ENCODE measurements at regions not wholly inside any gene's neighbourhood (a gene's known extent, or its start where the extent isn't known, plus 50 kb on each side); places are given as distances from the start of the nearest gene placed in this dataset.
"Not testable (repeated sequence)": the region's sequence is repeated elsewhere in the genome, so short reads cannot be mapped to it uniquely, and the experiment has no call there.

- DNase-seq (ENCODE audit: low read depth in 1 of 2, low spot score in 1 of 2): no peak
Measured at GRCh38 chr3:137820366-137820765, 56.3 kb downstream of the SOX14 start.

- DNase-seq (ENCODE audit: low read depth in 1 of 2, low spot score in 1 of 2): no peak
Measured at GRCh38 chr3:137835096-137835495, 71.0 kb downstream of the SOX14 start.

GRCh38 chr3:137845194-137845593 is 81.1 kb downstream of the SOX14 start:
- DNase-seq (ENCODE audit: low read depth in 1 of 2, low spot score in 1 of 2): no peak

DNA sequence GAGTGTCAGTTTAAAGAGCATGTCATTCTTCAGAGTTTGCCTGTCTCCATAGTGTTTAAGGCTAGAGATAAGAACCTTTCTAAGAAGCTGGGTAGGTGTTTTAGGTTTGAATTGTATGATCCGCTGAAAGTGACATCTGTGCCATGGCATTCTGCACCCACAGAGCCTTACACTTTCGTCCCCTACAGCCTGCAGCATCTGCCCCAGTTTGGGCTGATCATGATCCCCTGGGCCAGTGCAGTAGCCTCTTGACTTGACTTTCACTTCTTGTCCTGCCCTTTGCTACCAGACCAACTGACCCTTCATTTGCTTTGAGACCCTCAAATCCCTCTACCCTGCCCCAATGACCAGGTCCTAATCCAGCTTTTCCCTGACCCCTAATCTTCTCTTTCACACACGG is 81.6 kb downstream of the SOX14 start:
- no peak for DNase-seq (ENCODE audit: low read depth in 1 of 2, low spot score in 1 of 2)

DNA sequence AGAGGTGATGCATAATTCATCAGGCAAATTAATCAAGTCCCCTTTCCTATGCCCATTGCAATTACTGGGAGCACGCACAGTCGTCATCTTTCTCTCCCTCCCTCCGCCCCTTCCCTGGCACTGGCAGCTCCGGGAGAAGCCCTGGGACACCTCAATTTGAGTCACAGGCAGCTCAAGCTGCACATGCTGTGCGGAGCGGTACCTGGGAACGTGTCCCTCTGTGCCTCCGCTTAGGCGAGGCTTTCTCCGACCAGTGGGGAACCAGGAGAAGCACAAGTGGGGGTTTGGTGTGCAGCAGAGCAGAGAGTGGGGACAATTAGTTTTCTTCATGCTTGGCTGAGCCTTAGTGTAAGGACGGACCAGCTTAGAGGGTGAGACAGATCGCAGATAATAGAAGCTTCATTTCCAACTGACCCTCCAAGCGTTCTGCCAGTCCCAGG is 88.3 kb downstream of the SOX14 start:
- no peak for DNase-seq (ENCODE audit: low read depth in 1 of 2, low spot score in 1 of 2)

DNA sequence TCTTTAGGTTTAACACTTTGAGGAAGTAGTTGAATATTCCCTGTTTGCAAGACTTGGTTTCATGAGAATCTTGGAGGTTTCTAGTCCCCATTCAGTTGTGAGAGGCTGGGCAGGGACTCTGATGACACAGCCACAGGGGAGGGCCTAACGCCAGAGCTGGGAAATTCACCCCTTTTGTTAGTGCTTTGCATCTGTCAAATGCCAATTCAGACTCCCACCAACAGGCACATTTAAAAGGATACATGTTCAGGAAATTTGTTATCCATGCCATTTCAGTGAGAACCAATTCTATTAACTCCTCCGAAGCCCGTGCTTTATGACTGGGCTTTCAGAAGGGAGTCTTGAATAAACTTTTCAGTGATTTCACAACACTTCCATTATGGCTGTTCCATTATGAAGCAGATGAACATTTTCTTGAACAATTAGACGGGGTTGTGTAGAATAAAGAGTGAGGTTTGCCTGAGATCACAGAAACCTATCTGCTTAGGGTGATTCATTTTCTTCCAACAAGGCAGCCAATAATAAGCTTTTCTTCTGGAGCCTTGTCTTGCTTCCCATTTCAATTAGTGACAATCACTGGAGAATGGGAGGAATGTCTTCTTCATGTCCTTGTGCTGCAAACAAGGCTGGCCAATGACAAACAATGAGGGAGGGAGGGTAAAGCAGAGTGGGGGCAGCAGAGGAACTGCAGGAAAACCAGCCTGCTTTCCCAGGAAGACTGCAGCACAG is 90.6 kb downstream of the SOX14 start:
- DNase-seq (ENCODE audit: low read depth in 1 of 2, low spot score in 1 of 2): no peak

- no peak for DNase-seq (ENCODE audit: low read depth in 1 of 2, low spot score in 1 of 2)
Measured at GRCh38 chr3:137866001-137866400, 101.9 kb downstream of the SOX14 start.

DNA sequence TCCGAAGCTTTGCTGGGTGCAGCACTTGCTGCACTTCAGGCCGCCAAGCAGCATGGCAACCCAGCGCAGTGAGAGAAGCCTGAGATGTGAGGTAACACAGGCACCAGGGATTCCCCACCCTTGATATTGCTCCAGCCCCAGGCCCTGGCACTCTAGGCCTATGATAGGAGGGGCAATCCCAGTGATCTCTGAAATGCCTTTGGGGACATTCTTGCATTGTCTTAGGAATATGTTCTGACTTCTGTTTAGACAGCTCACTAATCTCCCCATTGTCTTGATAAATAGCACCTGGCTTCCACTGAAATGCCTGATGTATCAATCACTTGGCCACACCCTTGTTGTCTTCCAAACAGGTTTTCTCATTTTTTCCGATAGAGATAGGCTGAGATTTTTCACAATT is 102.8 kb downstream of the SOX14 start:
- no peak for DNase-seq (ENCODE audit: low read depth in 1 of 2, low spot score in 1 of 2)

GRCh38 chr3:137867611-137868010 is 103.5 kb downstream of the SOX14 start:
- no peak for DNase-seq (ENCODE audit: low read depth in 1 of 2, low spot score in 1 of 2)

DNA sequence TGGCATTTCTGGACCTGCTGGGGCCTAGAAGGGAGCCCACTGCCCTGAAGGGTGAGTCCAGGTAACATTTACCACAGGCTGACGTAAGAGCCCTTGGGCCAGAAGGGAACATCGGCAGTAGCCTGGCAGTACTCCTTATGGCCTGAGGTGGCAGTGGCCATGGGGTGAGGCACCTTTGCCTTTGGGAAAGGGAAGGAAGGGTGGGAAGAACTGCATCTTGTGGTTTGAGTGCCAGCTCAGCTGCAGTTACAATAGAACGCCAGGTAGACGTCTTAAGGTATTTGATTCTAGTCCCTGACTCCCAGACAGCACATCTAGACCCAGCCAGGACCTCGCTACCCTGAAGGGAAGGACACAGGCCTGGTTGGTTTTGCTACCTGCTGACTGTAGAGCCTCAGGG is 104.9 kb downstream of the SOX14 start:
- DNase-seq (ENCODE audit: low read depth in 1 of 2, low spot score in 1 of 2): no peak

GRCh38 chr3:137872589-137872988 is 108.5 kb downstream of the SOX14 start:
- not testable (repeated sequence) for DNase-seq (ENCODE audit: low read depth in 1 of 2, low spot score in 1 of 2)

GRCh38 chr3:137896842-137897241 is 113.1 kb upstream of the CLDN18 start:
- not testable (repeated sequence) for DNase-seq (ENCODE audit: low read depth in 1 of 2, low spot score in 1 of 2)

- DNase-seq (ENCODE audit: low read depth in 1 of 2, low spot score in 1 of 2): no peak
Measured at GRCh38 chr3:137906985-137907649, 102.8 kb upstream of the CLDN18 start.

DNA sequence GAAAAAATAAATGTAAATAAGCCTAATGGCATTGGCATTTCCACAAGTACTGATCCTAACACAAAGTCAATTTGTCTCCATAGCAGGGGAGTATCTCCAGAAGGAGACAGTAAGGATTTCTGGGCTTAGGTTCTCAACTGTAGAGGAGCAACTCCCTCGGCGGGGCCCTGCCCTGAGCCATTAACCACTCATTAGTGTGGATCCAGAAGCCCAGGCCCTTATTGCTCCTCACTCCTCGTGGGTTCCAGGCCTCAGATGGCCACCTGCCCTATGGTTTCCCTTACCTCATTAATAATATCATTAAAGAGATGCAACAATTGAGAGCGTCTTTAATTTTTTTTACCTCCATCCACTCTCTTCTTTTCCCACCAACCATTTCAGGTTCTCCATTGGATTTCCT is 85.3 kb upstream of the CLDN18 start:
- no peak for DNase-seq (ENCODE audit: low read depth in 1 of 2, low spot score in 1 of 2)

- DNase-seq (ENCODE audit: low read depth in 1 of 2, low spot score in 1 of 2): no peak
Measured at GRCh38 chr3:137925080-137925479, 84.9 kb upstream of the CLDN18 start.

DNA sequence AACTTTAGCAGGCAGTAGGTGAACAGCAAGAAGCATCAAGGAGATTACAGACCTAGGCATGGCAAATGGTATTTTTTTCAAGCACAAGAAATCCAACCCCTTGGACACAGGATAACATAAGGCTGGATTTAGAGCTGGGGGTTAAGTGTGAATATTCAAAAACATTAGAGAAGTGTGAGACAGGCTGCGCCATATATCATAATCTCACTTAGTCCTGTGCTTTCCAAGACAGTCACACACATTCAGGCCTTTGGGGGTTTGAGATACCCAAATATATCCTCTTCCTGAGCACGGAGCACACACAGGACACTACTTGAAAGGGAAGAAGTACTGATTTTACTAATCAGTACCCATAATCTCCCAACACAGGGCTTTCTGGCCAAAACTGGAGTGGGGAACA is 83.0 kb upstream of the CLDN18 start:
- DNase-seq (ENCODE audit: low read depth in 1 of 2, low spot score in 1 of 2): no peak

DNA sequence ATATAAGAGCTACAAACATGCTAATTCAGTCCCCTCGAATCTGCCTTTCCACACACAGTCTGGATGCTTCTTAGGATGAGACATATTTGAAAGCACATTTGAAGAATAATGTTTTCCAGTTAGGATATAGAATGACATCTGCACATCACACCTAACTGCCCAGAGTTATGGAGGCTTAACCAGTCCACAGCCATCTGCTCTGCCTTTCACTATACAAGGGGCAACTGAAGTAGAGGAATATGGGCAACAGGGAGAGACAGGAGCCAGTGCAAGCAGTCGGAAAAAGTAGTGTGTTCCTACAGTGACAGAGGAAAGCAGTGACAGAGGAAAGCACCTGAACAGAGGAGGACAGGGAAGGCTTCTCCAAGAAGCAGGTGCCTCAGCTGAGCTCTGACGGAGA is 79.0 kb upstream of the CLDN18 start:
- no peak for DNase-seq (ENCODE audit: low read depth in 1 of 2, low spot score in 1 of 2)

DNA sequence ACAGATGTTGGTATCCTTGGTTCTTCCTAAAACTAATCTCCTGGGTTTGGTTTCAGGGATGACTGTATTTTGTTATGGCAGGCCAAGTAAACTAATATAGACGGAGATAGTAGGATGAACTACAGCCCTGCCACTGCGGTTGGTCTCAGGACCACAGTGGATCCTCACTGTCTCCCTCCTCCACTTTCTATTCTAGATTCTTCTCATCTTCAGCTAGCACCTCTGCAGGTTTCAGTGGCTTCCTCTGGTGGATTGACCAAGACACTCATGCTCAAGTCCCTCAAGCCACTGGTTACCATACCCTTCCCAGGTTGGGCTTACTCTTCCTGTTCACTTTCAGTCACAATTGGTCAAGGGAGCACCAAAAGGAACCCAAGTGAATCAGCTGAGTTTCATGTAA is 71.1 kb upstream of the CLDN18 start:
- no peak for DNase-seq (ENCODE audit: low read depth in 1 of 2, low spot score in 1 of 2)

GRCh38 chr3:137944593-137944992 is 65.4 kb upstream of the CLDN18 start:
- DNase-seq (ENCODE audit: low read depth in 1 of 2, low spot score in 1 of 2): no peak

GRCh38 chr3:137946356-137946973 is 63.5 kb upstream of the CLDN18 start:
- peak; percentile 8 to 36 for DNase-seq (ENCODE audit: low read depth in 1 of 2, low spot score in 1 of 2)

GRCh38 chr3:137947117-137947516 is 62.8 kb upstream of the CLDN18 start:
- no peak for DNase-seq (ENCODE audit: low read depth in 1 of 2, low spot score in 1 of 2)

- no peak for DNase-seq (ENCODE audit: low read depth in 1 of 2, low spot score in 1 of 2)
Measured at GRCh38 chr3:137948400-137949072, 61.4 kb upstream of the CLDN18 start.
